NAMALWA (cell line): ENCODE measurements at regions not wholly inside any gene's neighbourhood (a gene's known extent, or its start where the extent isn't known, plus 50 kb on each side); places are given as distances from the start of the nearest gene placed in this dataset.
"Not testable (repeated sequence)": the region's sequence is repeated elsewhere in the genome, so short reads cannot be mapped to it uniquely, and the experiment has no call there.

Experiments
- DNase-seq: peaks from one replicate; pipeline ENCODE4 v3.0.0-alpha.2; 2015; ENCODE audit warnings: low spot score

GRCh38 chr9:106769331-106769730, 93.6 kb upstream of the ZNF462 start:
- no peak for DNase-seq

- DNase-seq: no peak
Measured at GRCh38 chr9:106771608-106772007, 91.4 kb upstream of the ZNF462 start.

GRCh38 chr9:106772523-106773290, 90.3 kb upstream of the ZNF462 start:
- DNase-seq: no peak

GRCh38 chr9:106773750-106774149, 89.2 kb upstream of the ZNF462 start:
- DNase-seq: no peak

- DNase-seq: no peak
Measured at GRCh38 chr9:106775960-106776359, 87.0 kb upstream of the ZNF462 start.

GRCh38 chr9:106779796-106780195, 83.2 kb upstream of the ZNF462 start:
- no peak for DNase-seq

- DNase-seq: no peak
Measured at GRCh38 chr9:106783121-106783520, 79.8 kb upstream of the ZNF462 start.

- no peak for DNase-seq
Measured at GRCh38 chr9:106784076-106784475, 78.9 kb upstream of the ZNF462 start.

GRCh38 chr9:106785200-106785599, 77.8 kb upstream of the ZNF462 start:
- DNase-seq: no peak

GRCh38 chr9:106788021-106788420, 74.9 kb upstream of the ZNF462 start:
- DNase-seq: not testable (repeated sequence)

GRCh38 chr9:106795031-106795430, 67.9 kb upstream of the ZNF462 start:
- no peak for DNase-seq

- no peak for DNase-seq
Measured at GRCh38 chr9:106796771-106797170, 66.2 kb upstream of the ZNF462 start.

- no peak for DNase-seq
Measured at GRCh38 chr9:106797299-106797698, 65.7 kb upstream of the ZNF462 start.

GRCh38 chr9:106798016-106798799, 64.8 kb upstream of the ZNF462 start:
- no peak for DNase-seq

- no peak for DNase-seq
Measured at GRCh38 chr9:106799152-106799551, 63.8 kb upstream of the ZNF462 start.

GRCh38 chr9:106800701-106801270, 62.2 kb upstream of the ZNF462 start:
- DNase-seq: no peak

GRCh38 chr9:106801816-106802215, 61.1 kb upstream of the ZNF462 start:
- DNase-seq: no peak
